SK-N-SH treated with all-trans-retinoic acid at 6 μM for 48 hours (cell line): ENCODE measurements at regions not wholly inside any gene's neighbourhood (a gene's known extent, or its start where the extent isn't known, plus 50 kb on each side); places are given as distances from the start of the nearest gene placed in this dataset.

Experiments used
- ARNTL ChIP-seq: fragments of 450-650 bp; formaldehyde crosslinking; IDR thresholded peaks from 2 replicates; pipeline ENCODE4 v1.5.0; 2020; ENCODE audit warnings: low read depth, mild to moderate bottlenecking, moderate library complexity, borderline replicate concordance
- GLIS3 ChIP-seq: fragments of 250-450 bp; sonication (Bioruptor Pico); IDR thresholded peaks from 2 replicates; pipeline ENCODE4 v1.5.0; 2020; ENCODE audit warnings: mild to moderate bottlenecking, moderate library complexity
- PATZ1 ChIP-seq: fragments of 250-450 bp; sonication (Bioruptor Pico); IDR thresholded peaks from 2 replicates; pipeline ENCODE4 v1.8.0; 2020; ENCODE audit warnings: mild to moderate bottlenecking, moderate library complexity, borderline replicate concordance
- RARB ChIP-seq: fragments of 250-450 bp; sonication (Bioruptor Pico); IDR thresholded peaks from 2 replicates; pipeline ENCODE4 v1.8.0; 2021; ENCODE audit warnings: mild to moderate bottlenecking, moderate library complexity
- SNAI2 ChIP-seq: fragments of 250-450 bp; sonication (Bioruptor Pico); IDR thresholded peaks from 2 replicates; pipeline ENCODE4 v1.5.0; 2020; ENCODE audit warnings: mild to moderate bottlenecking, moderate library complexity
- TOX ChIP-seq: fragments of 250-450 bp; sonication (Bioruptor Pico); IDR thresholded peaks from 2 replicates; pipeline ENCODE4 v1.8.0; 2021; ENCODE audit warnings: mild to moderate bottlenecking, moderate library complexity, borderline replicate concordance
- TSHZ2 ChIP-seq: fragments of 250-450 bp; sonication (Bioruptor Pico); IDR thresholded peaks from 2 replicates; pipeline ENCODE4 v1.5.0; 2020; ENCODE audit warnings: mild to moderate bottlenecking, moderate library complexity
- ZC3H10 ChIP-seq: fragments of 250-450 bp; sonication (Bioruptor Pico); IDR thresholded peaks from 2 replicates; pipeline ENCODE4 v1.5.1; 2021; ENCODE audit warnings: mild to moderate bottlenecking, moderate library complexity

- TF ChIP-seq PATZ1: no peak
- no peak for TF ChIP-seq TOX
- TF ChIP-seq TSHZ2 (CRISPR knock-in tag): no peak
- no peak for TF ChIP-seq ARNTL
- no peak for TF ChIP-seq RARB (CRISPR knock-in tag)
- no peak for TF ChIP-seq SNAI2 (CRISPR knock-in tag)
- no peak for TF ChIP-seq GLIS3
- TF ChIP-seq ZC3H10 (CRISPR knock-in tag): no peak
Measured at GRCh38 chr4:108480881-108481280, 139.5 kb upstream of the RPL34 start.
